DMS 273 (cell line): ENCODE measurements at regions not wholly inside any gene's neighbourhood (a gene's known extent, or its start where the extent isn't known, plus 50 kb on each side); places are given as distances from the start of the nearest gene placed in this dataset.
"Not testable (repeated sequence)": the region's sequence is repeated elsewhere in the genome, so short reads cannot be mapped to it uniquely, and the experiment has no call there.

Experiments used
- DNase-seq: peaks from one replicate; lab custom pipeline; 2025; ENCODE audit not compliant: unreplicated experiment; lab: John Stamatoyannopoulos, UW

DNA sequence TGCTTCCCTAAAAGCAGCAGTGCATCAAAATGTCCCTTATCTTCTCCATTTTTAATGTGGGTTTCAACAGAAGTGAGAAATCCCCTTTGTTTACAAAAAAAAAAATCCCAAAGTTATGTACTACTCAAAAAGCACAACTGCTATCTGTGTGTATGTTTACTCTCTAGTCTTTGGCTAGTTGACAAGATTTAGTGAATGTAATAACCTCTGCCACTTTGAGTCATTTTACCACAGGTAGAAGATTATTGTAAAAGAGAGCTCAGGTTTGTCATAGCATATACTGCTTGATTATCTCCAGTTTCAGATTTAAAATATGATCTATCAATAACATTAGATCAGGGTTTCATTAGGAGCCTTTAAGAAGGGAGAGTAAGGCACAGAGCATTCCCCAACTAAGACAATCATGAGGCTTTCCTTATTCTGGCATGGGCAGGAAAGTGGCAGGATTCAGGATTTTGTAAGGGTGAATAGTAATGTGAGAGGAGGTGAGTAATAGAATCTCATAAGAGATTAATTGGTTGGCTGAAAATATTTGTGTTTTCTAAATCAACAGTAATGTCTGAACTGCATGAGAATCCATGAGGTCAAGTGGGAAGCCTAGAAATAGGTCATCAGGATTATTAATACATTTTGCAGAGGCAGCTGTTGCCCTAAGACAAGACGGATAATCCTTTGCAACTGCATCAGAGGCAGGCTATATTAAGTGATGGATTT is 1780.3 kb upstream of the LRRTM1 start:
- DNase-seq: no peak

DNA sequence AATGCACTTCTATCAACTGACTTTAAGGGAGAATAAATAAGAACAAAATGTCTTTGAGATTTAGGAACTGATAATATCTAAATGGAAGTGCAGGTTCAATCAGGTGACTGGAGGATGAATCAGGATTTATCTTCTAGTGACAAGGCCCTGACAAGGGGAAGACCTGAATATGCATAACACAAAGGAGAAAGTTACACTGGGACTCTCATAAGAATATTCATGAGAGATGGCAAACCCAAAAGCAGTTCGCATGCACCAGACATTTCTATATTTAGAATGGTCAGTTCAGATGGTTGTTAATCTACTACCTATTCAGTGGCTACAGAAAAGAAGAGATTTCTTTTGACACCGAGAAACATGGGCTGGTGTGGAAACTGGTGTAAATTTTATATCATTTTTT is 1771.3 kb upstream of the LRRTM1 start:
- DNase-seq: no peak

DNA sequence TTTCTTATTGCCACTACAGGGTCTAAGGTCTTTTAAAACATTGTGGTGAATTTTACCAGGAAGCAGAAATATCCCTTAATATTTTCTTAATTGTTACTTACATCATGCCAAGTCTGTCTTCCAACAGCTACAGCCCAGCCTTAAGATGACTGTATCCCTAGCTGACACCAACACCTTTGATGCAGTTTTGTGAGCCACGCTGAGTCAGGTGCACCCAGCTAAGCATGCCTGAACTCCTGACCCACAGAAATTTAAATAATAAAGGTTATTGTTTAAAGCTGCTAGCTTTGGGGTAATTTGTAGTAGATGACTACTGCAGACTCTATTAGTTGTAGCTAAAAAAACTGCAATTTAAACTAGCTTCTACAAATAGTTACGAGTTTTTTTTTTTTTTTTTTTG is 1757.9 kb upstream of the LRRTM1 start:
- no peak for DNase-seq

- DNase-seq: peak; percentile 41
These were observed 1751.3 kb upstream of the LRRTM1 start for GRCh38 chr2:82055846-82056245.

GRCh38 chr2:82043867-82044266 is 1739.3 kb upstream of the LRRTM1 start:
- no peak for DNase-seq

DNA sequence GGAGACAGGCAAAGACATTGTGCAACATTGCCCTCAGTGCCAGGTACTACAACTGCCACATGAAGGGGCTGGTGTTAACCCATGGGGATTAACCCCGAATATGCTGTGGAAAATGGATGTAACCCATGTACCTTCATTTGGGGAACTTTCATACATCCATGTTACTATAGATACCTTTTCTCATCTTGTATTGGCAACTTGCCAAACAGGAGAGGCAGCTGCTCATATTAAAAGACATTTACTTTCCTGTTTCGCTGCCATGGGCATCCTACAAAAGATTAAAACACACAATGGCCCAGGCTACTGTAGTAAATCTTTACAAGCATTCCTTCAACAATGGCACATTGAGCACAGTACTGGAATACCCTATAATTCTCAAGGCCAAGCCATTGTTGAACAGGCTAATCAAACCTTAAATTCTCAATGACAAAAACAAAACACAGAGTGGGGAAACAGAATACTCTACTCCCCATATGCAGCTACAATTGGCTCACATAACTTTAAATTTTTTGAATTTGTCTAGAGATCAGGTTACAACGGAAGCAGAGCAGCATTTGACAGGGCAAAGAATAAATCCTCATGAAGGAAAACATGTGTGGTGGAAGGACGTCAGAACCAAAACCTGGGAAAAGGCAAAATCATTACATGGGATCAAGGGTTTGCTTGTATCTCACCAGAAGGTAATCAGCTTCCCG is 1723.5 kb upstream of the LRRTM1 start:
- DNase-seq: peak; percentile 3

DNA sequence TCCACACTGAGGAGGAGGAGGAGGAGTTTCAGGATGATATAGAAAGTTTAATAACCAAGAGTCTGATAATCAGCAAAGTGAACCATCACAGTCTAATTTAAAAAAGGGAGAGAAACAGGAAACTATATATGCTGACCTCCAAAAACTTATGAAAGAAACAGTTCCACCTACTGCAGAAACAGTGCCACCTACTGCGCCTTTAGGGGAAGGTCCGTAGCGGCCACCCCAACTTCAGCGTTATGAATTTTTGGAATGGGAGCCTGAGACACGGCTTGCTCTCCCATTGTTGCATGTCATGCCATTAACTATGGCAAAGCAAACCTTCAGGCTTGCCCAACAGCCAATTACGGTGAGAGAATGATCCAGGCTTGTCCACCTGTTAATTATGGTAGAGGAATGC is 1719.2 kb upstream of the LRRTM1 start:
- peak; percentile 14 for DNase-seq

- DNase-seq: no peak
These were observed 1709.1 kb upstream of the LRRTM1 start for GRCh38 chr2:82013641-82014040.

- no peak for DNase-seq
These were observed 1702.6 kb upstream of the LRRTM1 start for GRCh38 chr2:82007071-82007664.

- DNase-seq: not testable (repeated sequence)
These were observed 1701.3 kb upstream of the LRRTM1 start for GRCh38 chr2:82005889-82006288.

- DNase-seq: no peak
These were observed 1697.1 kb upstream of the LRRTM1 start for GRCh38 chr2:82001614-82002013.

DNA sequence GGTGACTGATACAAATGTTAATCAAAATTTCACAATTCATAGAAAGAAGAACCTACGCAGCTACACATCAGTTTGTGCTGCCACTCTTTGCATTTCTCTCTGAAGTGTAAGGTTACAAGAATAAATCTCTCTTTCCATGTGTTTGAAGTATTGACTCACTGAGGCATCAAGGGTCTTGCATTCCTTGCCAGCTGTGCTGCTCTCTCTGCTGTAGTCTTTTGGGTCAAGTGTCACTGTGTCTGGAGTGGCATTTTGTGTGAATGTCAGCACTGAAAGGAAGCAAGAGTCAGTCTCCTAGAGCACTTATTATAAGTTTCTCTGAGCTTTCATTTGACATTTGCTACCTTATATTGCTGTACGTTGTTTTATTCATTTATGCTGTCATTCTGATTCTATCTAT is 1696.1 kb upstream of the LRRTM1 start:
- no peak for DNase-seq

- DNase-seq: no peak
These were observed 1691.8 kb upstream of the LRRTM1 start for GRCh38 chr2:81996332-81996731.

GRCh38 chr2:81991282-81991681 is 1686.7 kb upstream of the LRRTM1 start:
- no peak for DNase-seq

- DNase-seq: no peak
These were observed 1682.8 kb upstream of the LRRTM1 start for GRCh38 chr2:81987370-81987769.

GRCh38 chr2:81984969-81985637 is 1680.6 kb upstream of the LRRTM1 start:
- DNase-seq: no peak

- no peak for DNase-seq
These were observed 1677.0 kb upstream of the LRRTM1 start for GRCh38 chr2:81981585-81981984.

- DNase-seq: no peak
These were observed 1674.5 kb upstream of the LRRTM1 start for GRCh38 chr2:81979086-81979485.

DNA sequence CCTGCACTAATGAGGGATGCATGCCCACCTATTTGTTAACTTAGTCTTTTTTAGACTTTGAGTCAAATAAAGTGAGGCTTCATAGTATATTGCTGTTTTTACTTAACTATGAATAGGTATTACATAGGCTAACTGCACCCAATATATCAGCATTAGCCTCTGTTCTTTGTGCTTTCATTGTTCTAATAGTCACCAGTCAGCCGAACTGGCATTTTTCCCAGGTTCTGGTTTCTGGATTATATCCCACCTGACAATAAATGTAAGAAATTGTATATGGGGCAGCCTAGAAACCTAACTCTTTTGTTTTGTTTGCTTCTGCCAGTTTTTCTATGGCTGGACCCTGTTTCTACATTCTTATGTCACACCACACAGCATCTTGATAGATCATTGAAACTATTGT is 1672.4 kb upstream of the LRRTM1 start:
- DNase-seq: no peak

GRCh38 chr2:81974216-81974615 is 1669.7 kb upstream of the LRRTM1 start:
- no peak for DNase-seq

GRCh38 chr2:81942876-81943275 is 1638.3 kb upstream of the LRRTM1 start:
- DNase-seq: no peak
